Thyroid gland (tissue), 4 donors: ENCODE measurements at regions not wholly inside any gene's neighbourhood (a gene's known extent, or its start where the extent isn't known, plus 50 kb on each side); places are given as distances from the start of the nearest gene placed in this dataset.

ENCODE experiments used
- POLR2A ChIP-seq, 2 donors: fragments of 450-650 bp; IDR thresholded peaks; one replicate each; pipeline ENCODE4 v1.6.1; 2017; ENCODE audit warnings: antibody characterized with exemption in 2 of 2, mild to moderate bottlenecking in 2 of 2, moderate library complexity in 1 of 2
- TF ChIP-seq, protein P1 (sequence below), 6 experiments: fragments of 200-600 bp in 3 of 6; fragments of 450-650 bp in 3 of 6; sonication (generic) in 3 of 6; IDR thresholded peaks; one replicate each; pipeline ENCODE4 v1.5.1; 2016 to 2019; ENCODE audit warnings: antibody characterized with exemption in 6 of 6, mild to moderate bottlenecking in 2 of 6, inconsistent platforms in 1 of 6, moderate library complexity in 1 of 6

GRCh38 chr9:129467739-129468666 lies 152.9 kb downstream of the C9orf50 start:
- TF ChIP-seq, protein P1, sequence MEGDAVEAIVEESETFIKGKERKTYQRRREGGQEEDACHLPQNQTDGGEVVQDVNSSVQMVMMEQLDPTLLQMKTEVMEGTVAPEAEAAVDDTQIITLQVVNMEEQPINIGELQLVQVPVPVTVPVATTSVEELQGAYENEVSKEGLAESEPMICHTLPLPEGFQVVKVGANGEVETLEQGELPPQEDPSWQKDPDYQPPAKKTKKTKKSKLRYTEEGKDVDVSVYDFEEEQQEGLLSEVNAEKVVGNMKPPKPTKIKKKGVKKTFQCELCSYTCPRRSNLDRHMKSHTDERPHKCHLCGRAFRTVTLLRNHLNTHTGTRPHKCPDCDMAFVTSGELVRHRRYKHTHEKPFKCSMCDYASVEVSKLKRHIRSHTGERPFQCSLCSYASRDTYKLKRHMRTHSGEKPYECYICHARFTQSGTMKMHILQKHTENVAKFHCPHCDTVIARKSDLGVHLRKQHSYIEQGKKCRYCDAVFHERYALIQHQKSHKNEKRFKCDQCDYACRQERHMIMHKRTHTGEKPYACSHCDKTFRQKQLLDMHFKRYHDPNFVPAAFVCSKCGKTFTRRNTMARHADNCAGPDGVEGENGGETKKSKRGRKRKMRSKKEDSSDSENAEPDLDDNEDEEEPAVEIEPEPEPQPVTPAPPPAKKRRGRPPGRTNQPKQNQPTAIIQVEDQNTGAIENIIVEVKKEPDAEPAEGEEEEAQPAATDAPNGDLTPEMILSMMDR (IDR thresholded peaks at IDR 0.05) = no peak
- no peak for TF ChIP-seq POLR2A (IDR thresholded peaks at IDR 0.05)
